ENCODE measurements at regions not wholly inside any gene's neighbourhood (a gene's known extent, or its start where the extent isn't known, plus 50 kb on each side); places are given as distances from the start of the nearest gene placed in this dataset.

GRCh38 chr7:134391223-134391622 is 67.7 kb downstream of the AKR1B1 start:
- no peak for DNase-seq

DNA sequence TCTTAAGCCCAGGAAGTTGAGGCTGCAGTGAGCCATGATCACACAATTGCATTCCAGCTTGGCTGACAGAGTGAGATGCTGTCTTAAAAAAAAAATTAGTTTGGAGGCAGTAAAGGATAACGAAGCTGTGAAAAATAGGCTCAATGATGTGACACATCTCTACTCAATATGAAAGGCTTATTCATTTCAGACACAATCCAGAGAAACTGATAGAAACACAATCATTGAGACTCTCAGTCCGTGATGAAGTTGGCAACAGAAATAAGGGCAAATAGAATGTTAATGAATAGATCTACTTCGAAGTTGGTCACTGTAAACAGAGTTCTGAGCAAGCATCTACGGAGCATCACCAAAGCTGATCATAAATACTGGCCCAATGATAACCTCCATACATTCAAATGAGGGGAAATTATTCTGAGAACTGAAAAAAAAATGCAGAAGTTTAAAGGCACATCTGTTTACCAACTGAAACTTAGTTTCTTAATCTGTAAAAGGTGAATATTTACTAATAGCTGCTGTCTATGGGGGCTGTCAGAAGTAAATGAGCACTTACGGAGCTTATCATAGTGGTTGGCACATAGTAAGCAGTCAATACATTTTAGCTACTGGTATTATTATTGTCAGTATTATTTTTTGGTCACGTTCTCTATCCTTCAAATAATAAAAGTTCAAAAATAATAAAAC is 70.4 kb downstream of the AKR1B1 start:
- no peak for DNase-seq

DNA sequence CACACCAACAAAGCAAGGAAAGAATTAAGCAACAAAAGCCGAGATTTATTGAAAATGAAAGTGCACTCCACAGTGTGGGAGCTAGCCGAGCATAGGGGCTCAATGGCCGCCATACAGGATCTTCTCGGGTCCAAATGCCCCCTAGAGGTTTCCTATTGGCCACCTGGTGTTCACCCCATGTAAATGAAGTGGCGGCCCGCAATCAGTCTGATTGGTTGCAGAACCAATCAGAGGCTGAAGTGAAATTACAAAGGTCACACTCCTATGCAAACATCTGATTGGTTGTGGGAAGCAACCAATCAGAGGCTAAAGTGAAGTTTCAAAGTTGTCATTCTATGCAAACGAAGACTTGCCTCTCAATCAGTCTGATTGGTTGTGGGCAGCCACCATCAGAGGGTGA is 61.8 kb upstream of the SLC35B4 start:
- no peak for DNase-seq

DNA sequence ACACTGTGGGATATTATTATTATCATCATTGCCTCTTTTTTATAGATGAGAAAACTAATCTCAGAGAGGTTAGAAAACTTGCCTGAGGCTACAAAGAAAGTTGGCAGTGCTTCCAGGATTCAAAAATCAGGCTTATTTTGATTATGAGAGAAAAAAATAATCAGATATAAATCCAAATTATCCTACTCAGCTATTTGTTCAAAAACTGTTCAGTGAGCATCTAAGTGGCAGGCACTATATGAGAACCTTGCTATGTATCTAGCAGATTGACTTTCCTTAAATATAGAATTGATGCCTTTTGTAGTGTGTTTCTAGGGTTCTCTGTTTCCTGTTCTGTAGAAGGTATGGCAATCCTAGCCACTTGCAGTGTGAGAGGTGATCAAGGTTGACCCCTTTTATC is 60.0 kb upstream of the SLC35B4 start:
- no peak for DNase-seq

- no peak for DNase-seq
These were observed 58.5 kb upstream of the SLC35B4 start for GRCh38 chr7:134375206-134375605.

DNA sequence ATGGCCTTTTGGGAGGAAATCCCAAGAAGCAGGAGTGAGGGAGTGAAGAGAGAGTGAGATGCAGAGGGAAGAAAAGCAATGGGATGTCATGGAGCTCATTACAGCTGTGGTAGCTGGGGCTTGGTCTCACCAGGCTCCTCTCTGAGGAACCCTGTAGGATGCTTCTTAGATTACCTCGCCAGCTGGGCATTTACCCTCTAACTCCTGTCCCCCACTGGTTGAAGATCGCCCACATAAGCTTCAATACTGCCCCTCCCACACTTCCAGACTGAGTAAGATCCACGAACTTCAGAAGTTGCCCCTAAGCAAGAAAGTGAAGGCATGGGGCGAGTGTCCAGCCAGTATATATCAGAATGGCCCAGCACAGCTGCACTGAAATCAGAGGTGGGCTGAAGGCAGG is 58.1 kb upstream of the SLC35B4 start:
- peak; percentile 15 for DNase-seq

- no peak for DNase-seq
These were observed 57.6 kb upstream of the SLC35B4 start for GRCh38 chr7:134374291-134374690.

- no peak for DNase-seq
These were observed 56.1 kb upstream of the SLC35B4 start for GRCh38 chr7:134372858-134373257.

- no peak for DNase-seq
These were observed 55.2 kb upstream of the SLC35B4 start for GRCh38 chr7:134371971-134372370.

- DNase-seq, result no peak
These were observed 54.8 kb upstream of the SLC35B4 start for GRCh38 chr7:134371536-134371935.

GRCh38 chr7:134370135-134370534 is 53.4 kb upstream of the SLC35B4 start:
- no peak for DNase-seq

- peak; percentile 86 for DNase-seq
These were observed 52.3 kb upstream of the SLC35B4 start for GRCh38 chr7:134368851-134369544.

DNA sequence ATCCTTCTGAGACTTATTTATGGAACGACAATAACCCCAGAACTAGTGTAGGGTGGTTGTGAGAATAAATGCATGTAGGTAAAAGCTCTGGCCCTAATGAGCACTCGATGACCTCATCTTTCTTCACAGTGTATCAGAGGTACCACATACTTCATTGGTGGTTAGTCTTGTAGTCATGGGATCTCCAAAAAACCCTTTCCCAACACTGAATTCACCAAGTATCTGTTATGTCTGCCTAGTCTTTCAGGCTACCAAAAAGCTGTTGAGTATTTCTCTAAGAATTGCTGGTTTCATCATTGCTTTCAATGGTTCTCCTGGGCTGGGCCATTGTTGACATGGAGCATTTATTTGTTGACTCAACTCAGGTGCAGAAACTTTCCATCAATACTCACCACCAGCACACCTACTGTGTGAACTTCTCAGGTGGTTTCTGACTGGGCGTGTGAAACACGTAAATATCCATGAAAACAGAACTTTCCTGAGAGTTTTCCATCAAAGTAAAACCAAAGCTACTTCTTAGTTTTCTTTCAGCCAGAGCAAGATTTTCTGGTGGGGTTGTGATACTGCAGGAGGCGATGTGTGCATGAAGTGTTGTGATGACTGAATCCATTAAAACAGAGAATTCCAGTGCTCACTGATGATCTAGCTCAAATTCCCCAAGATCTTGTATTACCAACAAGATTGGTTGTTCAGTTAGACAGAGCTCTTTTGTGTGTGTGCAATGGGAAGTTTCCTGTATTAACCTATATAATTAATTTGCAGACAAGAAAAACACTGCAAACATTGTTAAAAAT is 51.4 kb upstream of the SLC35B4 start:
- DNase-seq, result no peak

Measured in NCI-H226 (cell line).